OCI-LY7 (cell line): ENCODE measurements at regions not wholly inside any gene's neighbourhood (a gene's known extent, or its start where the extent isn't known, plus 50 kb on each side); places are given as distances from the start of the nearest gene placed in this dataset.
"Not testable (repeated sequence)": the region's sequence is repeated elsewhere in the genome, so short reads cannot be mapped to it uniquely, and the experiment has no call there.

Source experiments
- BruUV-seq: library from RNA; stranded (reverse); fragments of 400-500 nt; replicated peaks from 2 replicates; lab custom pipeline; 2021; lab: Mats Ljungman, UMichigan
- CTCF ChIA-PET: fragments of 300-600 bp; sonication (Branson Sonifier 250); formaldehyde crosslinking; loops from one replicate; lab custom pipeline; 2022; ENCODE audit warnings: antibody characterized with exemption; ENCODE audit not compliant: unreplicated experiment; lab: Charles Lee
- POLR2A ChIA-PET: fragments of 300-600 bp; sonication (Branson Sonifier 250); formaldehyde crosslinking; loops from one replicate; lab custom pipeline; 2022; ENCODE audit warnings: antibody characterized with exemption; lab: Charles Lee
- DNase-seq: peaks from one replicate; pipeline ENCODE4 v3.0.0-alpha.2; 2015; ENCODE audit warnings: low spot score
- H2AFZ ChIP-seq: fragments of 200-600 bp; sonication (generic), shearing (Covaris generic); 2 replicates; pipeline ENCODE4 v1.6.1; 2014; ENCODE audit warnings: mild to moderate bottlenecking, antibody characterized with exemption, low read length, moderate library complexity
- H3K27ac ChIP-seq: fragments of 200-600 bp; sonication (generic); 2 replicates; pipeline ENCODE4 v1.5.1; 2014; ENCODE audit warnings: mixed run types, low read depth, mild to moderate bottlenecking, moderate library complexity, low read length, inconsistent platforms; ENCODE audit not compliant: poor library complexity, severe bottlenecking
- H3K36me3 ChIP-seq: fragments of 200-600 bp; sonication (generic); 2 replicates; pipeline ENCODE4 v1.6.1; 2014; ENCODE audit warnings: mild to moderate bottlenecking, antibody characterized with exemption, low read length, moderate library complexity, mixed read lengths; ENCODE audit not compliant: insufficient read depth
- H3K4me1 ChIP-seq: fragments of 200-600 bp; sonication (generic); 2 replicates; pipeline ENCODE4 v1.5.1; 2014; ENCODE audit warnings: mild to moderate bottlenecking, low read length; ENCODE audit not compliant: insufficient read depth, poor library complexity, severe bottlenecking
- H3K4me2 ChIP-seq: fragments of 200-600 bp; sonication (generic); 2 replicates; pipeline ENCODE4 v1.6.1; 2014; ENCODE audit warnings: mild to moderate bottlenecking, low read length
- H3K4me3 ChIP-seq: fragments of 200-600 bp; sonication (generic); 2 replicates; pipeline ENCODE4 v1.5.1; 2014; ENCODE audit warnings: mild to moderate bottlenecking, low read depth, low read length; ENCODE audit not compliant: poor library complexity, severe bottlenecking
- H3K79me2 ChIP-seq: fragments of 200-600 bp; sonication (generic); 2 replicates; pipeline ENCODE4 v1.6.1; 2016; ENCODE audit warnings: low read depth, mild to moderate bottlenecking, low read length, moderate library complexity, mixed read lengths; ENCODE audit not compliant: insufficient read depth
- H3K9me2 ChIP-seq: fragments of 200-600 bp; sonication (generic); 2 replicates; pipeline ENCODE4 v1.6.1; 2016; ENCODE audit warnings: mild to moderate bottlenecking, low read length, mixed read lengths; ENCODE audit not compliant: insufficient read depth
- H3K9me3 ChIP-seq: fragments of 200-600 bp; sonication (generic); 2 replicates; pipeline ENCODE4 v1.6.1; 2014; ENCODE audit warnings: mild to moderate bottlenecking, mixed run types, low read length, mixed read lengths
- H4K20me1 ChIP-seq: fragments of 200-600 bp; sonication (generic); 2 replicates; pipeline ENCODE4 v1.6.1; 2014; ENCODE audit warnings: mild to moderate bottlenecking, antibody characterized with exemption, low read length, moderate library complexity, mixed read lengths; ENCODE audit not compliant: insufficient read depth
- intact Hi-C: fragments of 100-400 bp; cut with micrococcal nuclease; formaldehyde crosslinking; loops from one replicate; pipeline ENCODE4 v1.10.0; 2022; ENCODE audit not compliant: unreplicated experiment

DNA sequence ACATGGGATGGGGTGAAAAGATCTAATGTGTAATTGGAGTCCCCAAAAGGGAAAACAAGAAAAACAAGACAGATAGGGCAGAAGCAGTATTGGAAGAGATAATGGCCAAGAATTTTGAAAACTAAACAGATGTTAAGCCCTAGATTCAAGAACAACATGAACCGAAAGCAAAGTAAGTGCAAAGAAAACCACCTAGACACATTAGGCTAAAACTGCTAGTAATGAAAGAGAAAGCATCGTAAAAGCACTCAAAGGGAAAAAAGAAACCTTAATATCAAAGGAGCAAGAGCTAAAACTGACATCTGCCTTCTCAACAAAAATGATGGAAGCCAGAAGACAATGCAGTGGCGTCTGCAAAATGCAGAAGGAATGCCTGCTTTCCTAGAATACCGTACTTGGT lies 92.1 kb upstream of the ADORA2B start:
- DNase-seq, CTCF ChIA-PET, H3K79me2 ChIP-seq, H2AFZ ChIP-seq, H3K9me3 ChIP-seq, H3K4me2 ChIP-seq, H3K4me3 ChIP-seq, H3K9me2 ChIP-seq, H3K36me3 ChIP-seq, H3K27ac ChIP-seq, H4K20me1 ChIP-seq, H3K4me1 ChIP-seq, intact Hi-C loops, POLR2A ChIA-PET, BruUV-seq: not testable (repeated sequence)

DNA sequence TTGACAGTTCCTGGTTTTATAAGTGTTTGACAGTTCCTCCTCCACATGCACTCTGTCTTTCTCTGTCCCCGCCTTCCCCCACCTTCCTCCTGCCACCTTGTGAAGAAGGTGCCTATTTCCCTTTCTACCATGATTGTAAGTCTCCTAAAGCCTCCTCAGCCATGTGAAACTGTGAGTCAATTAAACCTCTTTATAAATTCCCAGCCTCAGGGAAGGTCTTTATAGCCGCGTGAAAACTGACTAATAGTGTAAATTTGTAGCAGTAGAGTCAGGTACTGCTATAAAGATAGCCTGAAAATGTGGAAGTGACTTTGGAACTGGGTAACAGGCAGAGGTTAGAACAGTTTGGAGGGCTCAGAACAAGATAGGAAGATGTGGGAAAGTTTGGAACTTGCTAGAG lies 88.7 kb upstream of the ADORA2B start:
- H2AFZ ChIP-seq, H3K79me2 ChIP-seq, H3K9me2 ChIP-seq, DNase-seq, H3K4me3 ChIP-seq, BruUV-seq, H3K27ac ChIP-seq, H4K20me1 ChIP-seq, CTCF ChIA-PET, POLR2A ChIA-PET, H3K4me1 ChIP-seq, intact Hi-C loops, H3K9me3 ChIP-seq, H3K4me2 ChIP-seq, H3K36me3 ChIP-seq: not testable (repeated sequence)

DNA sequence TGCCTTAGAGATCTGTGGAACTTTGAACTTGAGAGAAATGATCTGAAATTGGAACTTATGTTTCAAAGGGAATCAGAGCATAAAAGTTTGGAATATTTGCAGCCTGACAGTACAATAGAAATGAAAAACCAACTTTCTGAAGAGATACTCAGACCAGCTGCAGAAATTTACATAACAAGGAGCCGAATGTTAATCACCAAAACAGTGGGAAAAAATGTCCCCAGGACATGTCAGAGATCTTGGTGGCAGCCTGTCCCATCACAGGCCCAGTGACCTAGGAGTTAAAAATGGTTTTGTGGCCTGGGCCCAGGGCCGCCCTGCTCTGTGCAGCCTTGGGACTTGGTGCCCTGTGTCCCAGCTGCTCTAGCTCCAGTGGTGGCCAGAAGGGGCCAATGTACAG lies 88.2 kb upstream of the ADORA2B start:
- POLR2A ChIA-PET, H3K4me1 ChIP-seq, DNase-seq, CTCF ChIA-PET, BruUV-seq, H2AFZ ChIP-seq, H3K9me3 ChIP-seq, intact Hi-C loops, H3K9me2 ChIP-seq, H3K4me3 ChIP-seq, H3K4me2 ChIP-seq, H4K20me1 ChIP-seq, H3K36me3 ChIP-seq, H3K27ac ChIP-seq, H3K79me2 ChIP-seq: not testable (repeated sequence)

DNA sequence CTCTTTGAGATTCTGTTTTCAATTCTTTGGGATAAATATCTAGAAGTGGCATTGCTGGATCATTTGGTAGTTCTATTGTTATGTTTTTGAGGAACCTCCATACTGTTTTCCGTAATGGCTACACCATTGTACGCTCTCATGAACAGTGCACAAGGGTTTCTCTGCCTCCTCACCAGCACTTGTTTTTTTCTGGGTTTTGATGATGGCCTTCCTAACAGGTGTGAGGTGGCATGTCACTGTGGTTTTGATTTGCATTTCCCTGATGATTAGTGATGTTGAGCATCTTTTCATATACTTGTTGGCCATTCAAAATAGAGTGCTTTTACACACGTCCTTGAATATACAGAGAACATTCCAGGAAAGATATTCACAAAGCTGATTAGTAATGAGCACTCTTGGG lies 86.8 kb upstream of the ADORA2B start:
- intact Hi-C loops, H3K27ac ChIP-seq, DNase-seq, BruUV-seq, H3K9me2 ChIP-seq, POLR2A ChIA-PET, H4K20me1 ChIP-seq, H3K9me3 ChIP-seq, H3K79me2 ChIP-seq, H3K36me3 ChIP-seq, H3K4me3 ChIP-seq, H3K4me2 ChIP-seq, H3K4me1 ChIP-seq, H2AFZ ChIP-seq, CTCF ChIA-PET: not testable (repeated sequence)

DNA sequence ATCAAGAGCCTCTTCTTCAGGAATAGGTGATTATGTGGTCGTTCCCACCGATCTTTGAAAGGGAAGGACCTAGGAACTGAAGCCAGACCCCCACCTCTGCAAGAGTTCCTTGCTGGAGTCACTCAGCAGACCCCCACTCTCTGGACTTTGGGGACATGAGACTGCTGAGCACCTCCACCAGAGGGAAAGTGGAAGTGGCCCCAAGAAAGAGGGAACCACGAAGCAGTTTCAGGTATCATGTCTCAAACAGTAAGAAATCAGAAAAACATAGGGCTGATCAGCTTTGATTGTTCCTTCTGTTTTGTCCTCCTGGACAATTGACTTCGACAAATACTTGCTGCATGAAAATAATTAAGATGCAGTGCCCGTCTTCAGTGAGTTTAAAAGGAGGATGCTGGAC lies 84.2 kb upstream of the ADORA2B start:
- H3K4me3 ChIP-seq, BruUV-seq, intact Hi-C loops, CTCF ChIA-PET, H3K79me2 ChIP-seq, H4K20me1 ChIP-seq, DNase-seq, H3K9me3 ChIP-seq, H2AFZ ChIP-seq, POLR2A ChIA-PET, H3K36me3 ChIP-seq, H3K4me1 ChIP-seq, H3K9me2 ChIP-seq, H3K27ac ChIP-seq, H3K4me2 ChIP-seq: not testable (repeated sequence)

DNA sequence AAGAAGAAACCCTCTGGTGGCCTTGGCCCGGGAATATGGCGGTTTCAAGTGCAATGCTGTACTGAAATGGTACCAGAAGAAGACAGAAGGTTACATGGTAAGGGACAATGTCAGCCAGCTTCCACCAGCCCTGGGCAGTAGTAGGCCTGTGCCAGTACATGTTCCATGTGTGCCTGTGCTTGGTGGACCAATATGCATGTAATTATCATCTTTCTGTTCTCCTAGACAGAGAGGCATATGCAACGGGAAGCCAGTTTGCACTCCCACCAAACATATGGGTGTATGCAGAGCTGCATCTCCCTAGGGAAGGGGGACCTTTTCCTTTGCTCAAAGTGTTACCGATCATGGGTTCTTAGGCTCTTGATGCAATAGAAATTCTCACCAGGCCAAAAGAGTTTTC lies 80.9 kb upstream of the ADORA2B start:
- H2AFZ ChIP-seq, POLR2A ChIA-PET, H3K4me2 ChIP-seq, BruUV-seq, H3K36me3 ChIP-seq, H4K20me1 ChIP-seq, H3K9me3 ChIP-seq, intact Hi-C loops, DNase-seq, H3K4me3 ChIP-seq, H3K4me1 ChIP-seq, H3K79me2 ChIP-seq, H3K27ac ChIP-seq, H3K9me2 ChIP-seq, CTCF ChIA-PET: not testable (repeated sequence)

DNA sequence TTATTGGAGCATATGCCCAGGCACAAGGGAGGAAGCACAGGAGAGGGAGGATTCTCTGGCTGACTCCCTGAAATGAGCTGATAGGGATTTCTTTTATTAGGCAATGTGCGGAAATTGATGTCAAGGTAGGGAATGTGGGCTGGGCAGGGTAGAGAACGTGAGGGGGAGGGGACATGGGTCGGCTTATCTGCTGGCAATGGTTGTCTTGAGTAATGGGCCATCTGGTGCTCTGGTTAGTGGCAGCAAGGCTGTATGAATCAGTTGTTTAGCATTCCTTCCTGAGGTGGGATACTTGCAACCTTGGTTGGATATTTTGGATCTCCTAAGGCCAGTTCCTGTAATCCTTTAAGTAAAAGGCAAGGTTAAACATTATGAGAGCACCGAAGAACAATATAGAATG lies 80.5 kb upstream of the ADORA2B start:
- H3K9me2 ChIP-seq, H3K27ac ChIP-seq, H3K9me3 ChIP-seq, BruUV-seq, H3K4me1 ChIP-seq, intact Hi-C loops, H3K4me3 ChIP-seq, H3K79me2 ChIP-seq, H4K20me1 ChIP-seq, CTCF ChIA-PET, H3K36me3 ChIP-seq, POLR2A ChIA-PET, H2AFZ ChIP-seq, H3K4me2 ChIP-seq, DNase-seq: not testable (repeated sequence)
